ENCODE measurements at regions not wholly inside any gene's neighbourhood (a gene's known extent, or its start where the extent isn't known, plus 50 kb on each side); places are given as distances from the start of the nearest gene placed in this dataset.

- TF ChIP-seq POLR2AphosphoS5 (IDR thresholded peaks at IDR 0.05), result no peak
- no peak for TF ChIP-seq CTCF (IDR thresholded peaks at IDR 0.05)
- TF ChIP-seq POLR2A (IDR thresholded peaks at IDR 0.05; ENCODE audit: low read depth), result no peak
- TF ChIP-seq EP300 (IDR thresholded peaks at IDR 0.05), result no peak
Observed at GRCh38 chr5:5933651-5934050, 444.7 kb downstream of the MED10 start.
